HG02973 (cell line): ENCODE measurements at regions not wholly inside any gene's neighbourhood (a gene's known extent, or its start where the extent isn't known, plus 50 kb on each side); places are given as distances from the start of the nearest gene placed in this dataset.
"Not testable (repeated sequence)": the region's sequence is repeated elsewhere in the genome, so short reads cannot be mapped to it uniquely, and the experiment has no call there.

ENCODE experiments used
- ATAC-seq: cut with Tn5 transposase; IDR thresholded peaks from one replicate; pipeline ENCODE4 v1.9.1; 2021; ENCODE audit warnings: moderate library complexity; ENCODE audit not compliant: unreplicated experiment

GRCh38 chr21:24423546-24423945 is 1183.7 kb downstream of the MRPL39 start:
- ATAC-seq, result no peak

- peak; percentile 58 for ATAC-seq
These were observed 1186.6 kb downstream of the MRPL39 start for GRCh38 chr21:24420689-24421088.

GRCh38 chr21:24419641-24420040 is 1187.6 kb downstream of the MRPL39 start:
- not testable (repeated sequence) for ATAC-seq

- no peak for ATAC-seq
These were observed 1188.6 kb downstream of the MRPL39 start for GRCh38 chr21:24418671-24419070.

- ATAC-seq, result no peak
These were observed 1195.9 kb downstream of the MRPL39 start for GRCh38 chr21:24411429-24411828.

- no peak for ATAC-seq
These were observed 1204.1 kb downstream of the MRPL39 start for GRCh38 chr21:24403221-24403620.

- ATAC-seq, result no peak
These were observed 1211.9 kb downstream of the MRPL39 start for GRCh38 chr21:24395320-24395923.

- ATAC-seq, result no peak
These were observed 1232.1 kb downstream of the MRPL39 start for GRCh38 chr21:24375201-24375600.

- no peak for ATAC-seq
These were observed 1234.8 kb downstream of the MRPL39 start for GRCh38 chr21:24372506-24372905.

GRCh38 chr21:24369746-24370145 is 1237.5 kb downstream of the MRPL39 start:
- no peak for ATAC-seq

GRCh38 chr21:24369278-24369677 is 1238.0 kb downstream of the MRPL39 start:
- no peak for ATAC-seq

GRCh38 chr21:24367936-24368335 is 1239.3 kb downstream of the MRPL39 start:
- ATAC-seq, result no peak

GRCh38 chr21:24353492-24353891 is 1253.8 kb downstream of the MRPL39 start:
- no peak for ATAC-seq

- ATAC-seq, result no peak
These were observed 1267.9 kb downstream of the MRPL39 start for GRCh38 chr21:24339406-24339805.

- no peak for ATAC-seq
These were observed 1270.8 kb downstream of the MRPL39 start for GRCh38 chr21:24336491-24336890.

- ATAC-seq, result no peak
These were observed 1283.7 kb downstream of the MRPL39 start for GRCh38 chr21:24323536-24323935.

- no peak for ATAC-seq
These were observed 1290.9 kb downstream of the MRPL39 start for GRCh38 chr21:24316277-24316922.

GRCh38 chr21:24310788-24311187 is 1296.5 kb downstream of the MRPL39 start:
- ATAC-seq, result no peak

GRCh38 chr21:24308183-24308582 is 1299.1 kb downstream of the MRPL39 start:
- ATAC-seq, result no peak

GRCh38 chr21:24302400-24302799 is 1304.9 kb downstream of the MRPL39 start:
- no peak for ATAC-seq

- ATAC-seq, result no peak
These were observed 1309.2 kb downstream of the MRPL39 start for GRCh38 chr21:24298040-24298439.

GRCh38 chr21:24294171-24294570 is 1313.1 kb downstream of the MRPL39 start:
- ATAC-seq, result no peak
